Gastroesophageal sphincter (tissue), 3 donors: ENCODE measurements at regions not wholly inside any gene's neighbourhood (a gene's known extent, or its start where the extent isn't known, plus 50 kb on each side); places are given as distances from the start of the nearest gene placed in this dataset.
"Not testable (repeated sequence)": the region's sequence is repeated elsewhere in the genome, so short reads cannot be mapped to it uniquely, and the experiment has no call there.

Source experiments
- EP300 ChIP-seq: sonication (generic); formaldehyde crosslinking; IDR thresholded peaks from one replicate; pipeline ENCODE4 v1.6.1; 2017; ENCODE audit warnings: antibody characterized with exemption, mild to moderate bottlenecking
- POLR2AphosphoS5 ChIP-seq: sonication (generic); formaldehyde crosslinking; IDR thresholded peaks from one replicate; pipeline ENCODE4 v1.6.1; 2017; ENCODE audit warnings: antibody characterized with exemption
- TF ChIP-seq, protein P1 (sequence below), 4 experiments: fragments of 200-600 bp in 2 of 4; fragments of 450-650 bp in 2 of 4; sonication (generic) in 1 of 4; IDR thresholded peaks; one replicate each; pipeline ENCODE4 v1.5.1; 2017 to 2019; ENCODE audit warnings: antibody characterized with exemption in 4 of 4, mild to moderate bottlenecking in 2 of 4, moderate library complexity in 2 of 4

DNA sequence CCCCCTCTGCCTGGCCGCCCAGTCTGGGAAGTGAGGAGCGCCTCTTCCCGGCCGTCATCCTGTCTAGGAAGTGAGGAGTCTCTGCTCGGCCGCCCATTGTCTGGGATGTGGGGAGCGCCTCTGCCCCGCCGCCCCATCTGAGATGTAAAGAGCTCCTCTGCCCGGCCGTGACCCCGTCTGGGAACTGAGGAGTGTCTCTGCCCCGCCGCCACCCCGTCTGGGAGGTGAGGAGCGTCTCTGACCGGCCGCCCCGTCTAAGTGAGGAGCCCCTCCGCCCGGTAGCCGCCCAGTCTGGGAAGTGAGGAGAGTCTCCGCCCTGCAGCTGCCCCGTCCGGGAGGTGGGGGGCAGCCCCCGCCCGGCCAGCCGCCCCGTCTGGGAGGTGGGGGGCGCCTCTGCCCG lies 228.9 kb downstream of the RPIA start:
- not testable (repeated sequence) for TF ChIP-seq EP300, POLR2AphosphoS5
- TF ChIP-seq, protein P1, sequence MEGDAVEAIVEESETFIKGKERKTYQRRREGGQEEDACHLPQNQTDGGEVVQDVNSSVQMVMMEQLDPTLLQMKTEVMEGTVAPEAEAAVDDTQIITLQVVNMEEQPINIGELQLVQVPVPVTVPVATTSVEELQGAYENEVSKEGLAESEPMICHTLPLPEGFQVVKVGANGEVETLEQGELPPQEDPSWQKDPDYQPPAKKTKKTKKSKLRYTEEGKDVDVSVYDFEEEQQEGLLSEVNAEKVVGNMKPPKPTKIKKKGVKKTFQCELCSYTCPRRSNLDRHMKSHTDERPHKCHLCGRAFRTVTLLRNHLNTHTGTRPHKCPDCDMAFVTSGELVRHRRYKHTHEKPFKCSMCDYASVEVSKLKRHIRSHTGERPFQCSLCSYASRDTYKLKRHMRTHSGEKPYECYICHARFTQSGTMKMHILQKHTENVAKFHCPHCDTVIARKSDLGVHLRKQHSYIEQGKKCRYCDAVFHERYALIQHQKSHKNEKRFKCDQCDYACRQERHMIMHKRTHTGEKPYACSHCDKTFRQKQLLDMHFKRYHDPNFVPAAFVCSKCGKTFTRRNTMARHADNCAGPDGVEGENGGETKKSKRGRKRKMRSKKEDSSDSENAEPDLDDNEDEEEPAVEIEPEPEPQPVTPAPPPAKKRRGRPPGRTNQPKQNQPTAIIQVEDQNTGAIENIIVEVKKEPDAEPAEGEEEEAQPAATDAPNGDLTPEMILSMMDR (IDR thresholded peaks at IDR 0.05): not testable (repeated sequence)
